ENCODE measurements at regions not wholly inside any gene's neighbourhood (a gene's known extent, or its start where the extent isn't known, plus 50 kb on each side); places are given as distances from the start of the nearest gene placed in this dataset.
"Not testable (repeated sequence)": the region's sequence is repeated elsewhere in the genome, so short reads cannot be mapped to it uniquely, and the experiment has no call there.

DNA sequence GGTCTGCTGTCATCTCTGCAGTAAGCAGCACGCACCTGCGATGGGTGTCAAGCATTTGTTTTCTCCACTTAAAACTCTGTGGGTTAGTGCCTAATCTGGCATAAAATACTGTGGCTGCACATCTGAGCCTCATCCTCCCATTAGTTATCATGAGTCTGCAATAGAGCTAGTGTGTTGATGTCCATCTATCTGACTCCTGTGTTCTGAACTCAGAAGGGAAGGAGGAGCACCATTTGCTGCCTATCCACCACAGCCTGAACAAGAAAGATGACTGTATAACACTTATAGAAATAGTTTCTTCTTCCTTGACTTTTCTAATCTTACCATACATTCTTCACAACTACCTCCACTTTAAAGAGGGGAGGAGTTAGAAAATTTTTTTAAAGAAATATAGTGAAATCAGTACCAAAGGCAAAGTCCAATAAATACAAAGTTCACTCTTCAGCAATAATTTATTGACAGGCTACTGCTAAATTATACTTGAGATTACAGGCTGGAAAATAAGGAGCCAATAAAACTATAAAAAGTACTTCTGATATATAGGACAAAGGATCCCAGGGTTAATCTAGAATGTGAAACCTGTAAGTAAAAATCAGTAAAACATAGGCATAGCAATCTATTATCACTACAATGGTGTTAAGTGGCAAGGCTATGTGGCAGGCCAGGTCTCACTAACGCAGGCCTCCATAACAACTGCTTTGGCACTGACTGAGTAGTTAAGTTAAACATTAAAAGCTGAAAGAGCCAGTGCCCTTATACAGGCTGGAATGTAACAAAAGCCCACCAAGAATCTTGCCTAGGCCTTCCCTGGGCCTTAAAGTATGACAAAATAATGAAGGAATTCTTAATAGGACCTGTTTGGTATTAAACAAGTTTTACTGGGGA, 70.2 kb downstream of the LGALS9C start:
- not testable (repeated sequence) for TF ChIP-seq POLR2AphosphoS5, POLR2A (IDR thresholded peaks at IDR 0.05)
